ENCODE measurements at regions not wholly inside any gene's neighbourhood (a gene's known extent, or its start where the extent isn't known, plus 50 kb on each side); places are given as distances from the start of the nearest gene placed in this dataset.

GRCh38 chr14:73800970-73801515 is 50.6 kb upstream of the PTGR2 start:
- H3K9ac ChIP-seq (ENCODE audit: low read depth, low read length): no peak overlapping the region
- no peaks in the 10 kb centered on the region for H3K9me3 ChIP-seq (ENCODE audit: control insufficient read depth, insufficient read depth, low read length)
- H3K4me1 ChIP-seq (ENCODE audit: insufficient read depth, low read length): peaks cover 13% of the 10 kb centered on the region
- no peaks in the 10 kb centered on the region for H3K36me3 ChIP-seq (ENCODE audit: insufficient read depth, low read length)

- H3K9ac ChIP-seq (ENCODE audit: low read depth, low read length): no peak overlapping the region
- H3K36me3 ChIP-seq (ENCODE audit: insufficient read depth, low read length): no peaks in the 10 kb centered on the region
- H3K4me1 ChIP-seq (ENCODE audit: insufficient read depth, low read length): peaks cover 15% of the 10 kb centered on the region
- no peaks in the 10 kb centered on the region for H3K9me3 ChIP-seq (ENCODE audit: control insufficient read depth, insufficient read depth, low read length)
Observed at GRCh38 chr14:73797543-73798265, 53.9 kb upstream of the PTGR2 start.

GRCh38 chr14:73796893-73797542 is 54.6 kb upstream of the PTGR2 start:
- Histone ChIP-seq H3K4me1 (ENCODE audit: insufficient read depth, low read length) (peaks cover 15% of the 10 kb centered on the region), H3K9me3 (ENCODE audit: control insufficient read depth, insufficient read depth, low read length) (no peaks in the 10 kb centered on the region), H3K9ac (ENCODE audit: low read depth, low read length) (no peak overlapping the region), H3K36me3 (ENCODE audit: insufficient read depth, low read length) (no peaks in the 10 kb centered on the region)

GRCh38 chr14:73796415-73796814 is 55.2 kb upstream of the PTGR2 start:
- no peak overlapping the region for H3K9ac ChIP-seq (ENCODE audit: low read depth, low read length)
- H3K9me3 ChIP-seq (ENCODE audit: control insufficient read depth, insufficient read depth, low read length): no peaks in the 10 kb centered on the region
- peaks cover 15% of the 10 kb centered on the region for H3K4me1 ChIP-seq (ENCODE audit: insufficient read depth, low read length)
- no peaks in the 10 kb centered on the region for H3K36me3 ChIP-seq (ENCODE audit: insufficient read depth, low read length)

GRCh38 chr14:73795974-73796373 is 55.7 kb upstream of the PTGR2 start:
- Histone ChIP-seq H3K9me3 (ENCODE audit: control insufficient read depth, insufficient read depth, low read length) (no peaks in the 10 kb centered on the region), H3K36me3 (ENCODE audit: insufficient read depth, low read length) (no peaks in the 10 kb centered on the region), H3K9ac (ENCODE audit: low read depth, low read length) (no peak overlapping the region), H3K4me1 (ENCODE audit: insufficient read depth, low read length) (peaks cover 15% of the 10 kb centered on the region)

GRCh38 chr14:73795466-73795865 is 56.2 kb upstream of the PTGR2 start:
- no peaks in the 10 kb centered on the region for H3K36me3 ChIP-seq (ENCODE audit: insufficient read depth, low read length)
- peaks cover 15% of the 10 kb centered on the region for H3K4me1 ChIP-seq (ENCODE audit: insufficient read depth, low read length)
- no peaks in the 10 kb centered on the region for H3K9me3 ChIP-seq (ENCODE audit: control insufficient read depth, insufficient read depth, low read length)
- H3K9ac ChIP-seq (ENCODE audit: low read depth, low read length): no peak overlapping the region

GRCh38 chr14:73794146-73794545 is 57.5 kb upstream of the PTGR2 start:
- no peaks in the 10 kb centered on the region for H3K36me3 ChIP-seq (ENCODE audit: insufficient read depth, low read length)
- H3K4me1 ChIP-seq (ENCODE audit: insufficient read depth, low read length): peaks cover 15% of the 10 kb centered on the region
- no peak overlapping the region for H3K9ac ChIP-seq (ENCODE audit: low read depth, low read length)
- no peaks in the 10 kb centered on the region for H3K9me3 ChIP-seq (ENCODE audit: control insufficient read depth, insufficient read depth, low read length)

GRCh38 chr14:73792481-73792880 is 59.1 kb upstream of the PTGR2 start:
- Histone ChIP-seq H3K9ac (ENCODE audit: low read depth, low read length) (no peak overlapping the region), H3K9me3 (ENCODE audit: control insufficient read depth, insufficient read depth, low read length) (no peaks in the 10 kb centered on the region), H3K36me3 (ENCODE audit: insufficient read depth, low read length) (no peaks in the 10 kb centered on the region), H3K4me1 (ENCODE audit: insufficient read depth, low read length) (peaks cover 22% of the 10 kb centered on the region)

- Histone ChIP-seq H3K9ac (ENCODE audit: low read depth, low read length) (no peak overlapping the region), H3K36me3 (ENCODE audit: insufficient read depth, low read length) (no peaks in the 10 kb centered on the region), H3K9me3 (ENCODE audit: control insufficient read depth, insufficient read depth, low read length) (no peaks in the 10 kb centered on the region), H3K4me1 (ENCODE audit: insufficient read depth, low read length) (peaks cover 9% of the 10 kb centered on the region)
Observed at GRCh38 chr14:73789989-73790581, 61.5 kb upstream of the PTGR2 start.

- H3K4me1 ChIP-seq (ENCODE audit: insufficient read depth, low read length): peaks cover 21% of the 10 kb centered on the region
Observed at GRCh38 chr14:73788701-73789551, 62.7 kb upstream of the PTGR2 start.

GRCh38 chr14:73788317-73788598 is 63.4 kb upstream of the PTGR2 start:
- H3K9me3 ChIP-seq (ENCODE audit: control insufficient read depth, insufficient read depth, low read length): no peaks in the 10 kb centered on the region
- no peak overlapping the region for H3K9ac ChIP-seq (ENCODE audit: low read depth, low read length)
- H3K36me3 ChIP-seq (ENCODE audit: insufficient read depth, low read length): no peaks in the 10 kb centered on the region
- peaks cover 26% of the 10 kb centered on the region for H3K4me1 ChIP-seq (ENCODE audit: insufficient read depth, low read length)

More at GRCh38 chr14:73788701-73789551, 62.7 kb upstream of the PTGR2 start:
- H3K9ac ChIP-seq (ENCODE audit: low read depth, low read length): no peak overlapping the region
- H3K36me3 ChIP-seq (ENCODE audit: insufficient read depth, low read length): no peaks in the 10 kb centered on the region
- H3K9me3 ChIP-seq (ENCODE audit: control insufficient read depth, insufficient read depth, low read length): no peaks in the 10 kb centered on the region

GRCh38 chr14:73787486-73788316 is 63.9 kb upstream of the PTGR2 start:
- Histone ChIP-seq H3K9me3 (ENCODE audit: control insufficient read depth, insufficient read depth, low read length) (no peaks in the 10 kb centered on the region), H3K36me3 (ENCODE audit: insufficient read depth, low read length) (no peaks in the 10 kb centered on the region), H3K4me1 (ENCODE audit: insufficient read depth, low read length) (peaks cover 31% of the 10 kb centered on the region), H3K9ac (ENCODE audit: low read depth, low read length) (peak overlapping the region; percentile 72)

- H3K36me3 ChIP-seq (ENCODE audit: insufficient read depth, low read length): no peaks in the 10 kb centered on the region
- peaks cover 32% of the 10 kb centered on the region for H3K4me1 ChIP-seq (ENCODE audit: insufficient read depth, low read length)
- peak overlapping the region; percentile 72 for H3K9ac ChIP-seq (ENCODE audit: low read depth, low read length)
- H3K9me3 ChIP-seq (ENCODE audit: control insufficient read depth, insufficient read depth, low read length): no peaks in the 10 kb centered on the region
Observed at GRCh38 chr14:73786636-73787485, 64.8 kb upstream of the PTGR2 start.
